CD14-positive monocyte (primary cell): ENCODE measurements at regions not wholly inside any gene's neighbourhood (a gene's known extent, or its start where the extent isn't known, plus 50 kb on each side); places are given as distances from the start of the nearest gene placed in this dataset.

ENCODE experiments used
- DNase-seq, 3 donors: peaks; one replicate each; pipeline ENCODE4 v3.0.0-alpha.2; 2011 to 2022
- H2AFZ ChIP-seq: 2 replicates; pipeline ENCODE4 v1.6.0; 2012; ENCODE audit warnings: mild to moderate bottlenecking, low read depth, low read length, inconsistent platforms; ENCODE audit not compliant: insufficient read depth, poor library complexity, severe bottlenecking
- H3K27ac ChIP-seq, 2 donors: 1 replicate in 1 of 2; 2 replicates in 1 of 2; pipeline ENCODE4 v1.5.1; 2012 to 2013; ENCODE audit warnings: low read length in 2 of 2, control low read depth in 1 of 2, inconsistent platforms in 1 of 2, low read depth in 1 of 2, mild to moderate bottlenecking in 1 of 2
- H3K27me3 ChIP-seq, 2 donors: one replicate each; pipeline versions ENCODE4 v1.6.0 to v1.6.1; 2011 to 2013; ENCODE audit warnings: low read length in 2 of 2; ENCODE audit not compliant: control insufficient read depth in 2 of 2, insufficient read depth in 2 of 2
- H3K36me3 ChIP-seq, 2 donors: replicated peaks in 1 of 2; 1 replicate in 1 of 2; 2 replicates in 1 of 2; pipeline versions ENCODE4 v1.5.1 to v1.6.1; 2012 to 2013; ENCODE audit warnings: low read length in 2 of 2, control low read depth in 1 of 2, inconsistent platforms in 1 of 2, mild to moderate bottlenecking in 1 of 2; ENCODE audit not compliant: insufficient read depth in 2 of 2, control insufficient read depth in 1 of 2
- H3K4me1 ChIP-seq, 2 donors: 1 replicate in 1 of 2; 2 replicates in 1 of 2; pipeline versions ENCODE4 v1.5.1 to v1.6.1; 2012 to 2013; ENCODE audit warnings: low read length in 2 of 2, control low read depth in 1 of 2, inconsistent platforms in 1 of 2, mild to moderate bottlenecking in 1 of 2, moderate library complexity in 1 of 2; ENCODE audit not compliant: insufficient read depth in 2 of 2, control insufficient read depth in 1 of 2
- H3K4me2 ChIP-seq: replicated peaks from 2 replicates; pipeline ENCODE3; 2012; ENCODE audit warnings: low read length, moderate library complexity, mild to moderate bottlenecking; ENCODE audit not compliant: poor library complexity, severe bottlenecking; ENCODE audit errors: extremely low read depth
- H3K4me3 ChIP-seq, 3 experiments: fragments of 200-600 bp in 1 of 3; sonication (generic) in 1 of 3; replicated peaks in 1 of 3; 1 replicate in 2 of 3; 2 replicates in 1 of 3; pipeline ENCODE4 v1.5.1; 2011 to 2013; ENCODE audit warnings: low read length in 3 of 3, mild to moderate bottlenecking in 3 of 3, control low read depth in 2 of 3, low read depth in 2 of 3, inconsistent platforms in 1 of 3, moderate library complexity in 1 of 3
- H3K79me2 ChIP-seq: 2 replicates; pipeline ENCODE4 v1.6.0; 2012; ENCODE audit warnings: mild to moderate bottlenecking, control low read depth, inconsistent platforms, low read length, moderate library complexity; ENCODE audit not compliant: insufficient read depth
- H3K9ac ChIP-seq: 2 replicates; pipeline ENCODE4 v1.6.0; 2017; ENCODE audit warnings: low read length, mild to moderate bottlenecking; ENCODE audit not compliant: insufficient read depth, poor library complexity, severe bottlenecking
- H3K9me3 ChIP-seq, 2 donors: replicated peaks in 1 of 2; 1 replicate in 1 of 2; 2 replicates in 1 of 2; pipeline versions ENCODE4 v1.5.1 to v1.6.1; 2012 to 2013; ENCODE audit warnings: low read length in 2 of 2, control low read depth in 1 of 2; ENCODE audit not compliant: control insufficient read depth in 1 of 2, insufficient read depth in 1 of 2
- H4K20me1 ChIP-seq: 2 replicates; pipeline ENCODE4 v1.6.0; 2012; ENCODE audit warnings: mild to moderate bottlenecking, low read length, control low read depth, moderate library complexity; ENCODE audit not compliant: insufficient read depth
- H3K27ac Mint-ChIP-seq, 7 donors: one replicate each; pipeline ENCODE4 v1.8.0; 2020; ENCODE audit warnings: mild to moderate bottlenecking in 7 of 7, mixed read lengths in 7 of 7, moderate library complexity in 6 of 7, inconsistent platforms in 2 of 7
- H3K27me3 Mint-ChIP-seq, 3 donors: one replicate each; pipeline ENCODE4 v1.8.0; 2021 to 2022; ENCODE audit warnings: low read depth in 3 of 3, mild to moderate bottlenecking in 3 of 3, mixed read lengths in 3 of 3, moderate library complexity in 3 of 3, inconsistent platforms in 1 of 3
- H3K36me3 Mint-ChIP-seq, 2 donors: one replicate each; pipeline ENCODE4 v1.8.0; 2020; ENCODE audit warnings: mixed read lengths in 2 of 2, inconsistent platforms in 1 of 2, mild to moderate bottlenecking in 1 of 2
- H3K4me1 Mint-ChIP-seq: one replicate; pipeline ENCODE4 v1.8.0; 2020; ENCODE audit warnings: mild to moderate bottlenecking, mixed read lengths
- H3K4me3 Mint-ChIP-seq, 2 donors: one replicate each; pipeline ENCODE4 v1.8.0; 2020; ENCODE audit warnings: mild to moderate bottlenecking in 2 of 2, mixed read lengths in 2 of 2, moderate library complexity in 1 of 2
- H3K9me3 Mint-ChIP-seq, 7 donors: one replicate each; pipeline ENCODE4 v1.8.0; 2020 to 2022; ENCODE audit warnings: mixed read lengths in 7 of 7, mild to moderate bottlenecking in 6 of 7, moderate library complexity in 6 of 7, inconsistent platforms in 2 of 7
- WGBS: methylation state at CpG from one replicate; pipeline ENCODE4 v1.1.5; 2013; ENCODE audit warnings: missing lambda C conversion rate; ENCODE audit not compliant: insufficient coverage; 5-methylcytosine and 5-hydroxymethylcytosine counted together
- intact Hi-C, 2 donors: fragments of 100-400 bp; cut with micrococcal nuclease; formaldehyde crosslinking; loops; one replicate each; pipeline versions ENCODE4 v1.15.0 to v1.15.1; 2023
- TF ChIP-seq, protein P1 (sequence below): fragments of 200-600 bp; IDR thresholded peaks from one replicate; pipeline ENCODE4 v1.8.0; 2022; ENCODE audit warnings: antibody characterized with exemption, mild to moderate bottlenecking

DNA sequence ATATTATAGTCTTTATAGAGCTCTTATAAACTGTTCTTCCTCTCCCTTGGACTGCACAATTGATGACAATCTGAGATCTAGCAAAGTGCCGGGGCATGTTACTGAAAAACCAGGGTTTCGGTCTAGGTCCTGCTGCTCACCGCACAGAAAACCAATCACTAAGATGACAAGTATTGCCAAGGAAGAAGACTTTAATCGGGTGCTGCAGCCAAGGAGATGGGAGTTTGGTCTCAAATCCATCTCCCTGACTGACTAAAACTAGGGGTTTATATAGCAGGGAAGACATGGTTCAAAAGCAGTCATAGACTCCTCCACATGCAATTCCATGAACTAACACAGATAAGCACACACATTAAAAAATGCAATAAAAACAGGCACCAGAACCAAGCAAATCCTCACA is 390.6 kb downstream of the NFIB start:
- no peaks in the 10 kb centered on the region for H3K36me3 Mint-ChIP-seq
- WGBS: no CpG with 5 or more reads among the region's 4 CpGs
- H3K27me3 Mint-ChIP-seq: peaks cover 0 to 2% (median 0%) of the 10 kb centered on the region in 3 donors
- Histone ChIP-seq H3K4me3 (no peak overlapping the region), H3K4me1 (no peaks in the 10 kb centered on the region), H3K36me3 (no peaks in the 10 kb centered on the region), H3K4me2 (no peak overlapping the region), H4K20me1 (no peaks in the 10 kb centered on the region), H3K27me3 (no peaks in the 10 kb centered on the region), H3K79me2 (no peaks in the 10 kb centered on the region), H2AFZ (no peak overlapping the region), H3K27ac (no peak overlapping the region), H3K9ac (no peak overlapping the region), H3K9me3 (peaks cover 0 to 2% of the 10 kb centered on the region in 2 donors)
- peaks cover 0 to 8% (median 4%) of the 10 kb centered on the region in 7 donors for H3K9me3 Mint-ChIP-seq
- intact Hi-C loops: no loop called here
- TF ChIP-seq, protein P1, sequence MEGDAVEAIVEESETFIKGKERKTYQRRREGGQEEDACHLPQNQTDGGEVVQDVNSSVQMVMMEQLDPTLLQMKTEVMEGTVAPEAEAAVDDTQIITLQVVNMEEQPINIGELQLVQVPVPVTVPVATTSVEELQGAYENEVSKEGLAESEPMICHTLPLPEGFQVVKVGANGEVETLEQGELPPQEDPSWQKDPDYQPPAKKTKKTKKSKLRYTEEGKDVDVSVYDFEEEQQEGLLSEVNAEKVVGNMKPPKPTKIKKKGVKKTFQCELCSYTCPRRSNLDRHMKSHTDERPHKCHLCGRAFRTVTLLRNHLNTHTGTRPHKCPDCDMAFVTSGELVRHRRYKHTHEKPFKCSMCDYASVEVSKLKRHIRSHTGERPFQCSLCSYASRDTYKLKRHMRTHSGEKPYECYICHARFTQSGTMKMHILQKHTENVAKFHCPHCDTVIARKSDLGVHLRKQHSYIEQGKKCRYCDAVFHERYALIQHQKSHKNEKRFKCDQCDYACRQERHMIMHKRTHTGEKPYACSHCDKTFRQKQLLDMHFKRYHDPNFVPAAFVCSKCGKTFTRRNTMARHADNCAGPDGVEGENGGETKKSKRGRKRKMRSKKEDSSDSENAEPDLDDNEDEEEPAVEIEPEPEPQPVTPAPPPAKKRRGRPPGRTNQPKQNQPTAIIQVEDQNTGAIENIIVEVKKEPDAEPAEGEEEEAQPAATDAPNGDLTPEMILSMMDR: no peak
- H3K27ac Mint-ChIP-seq: no peak overlapping the region
- H3K4me1 Mint-ChIP-seq: no peaks in the 10 kb centered on the region
- H3K4me3 Mint-ChIP-seq: no peak overlapping the region
- no peak for DNase-seq

DNA sequence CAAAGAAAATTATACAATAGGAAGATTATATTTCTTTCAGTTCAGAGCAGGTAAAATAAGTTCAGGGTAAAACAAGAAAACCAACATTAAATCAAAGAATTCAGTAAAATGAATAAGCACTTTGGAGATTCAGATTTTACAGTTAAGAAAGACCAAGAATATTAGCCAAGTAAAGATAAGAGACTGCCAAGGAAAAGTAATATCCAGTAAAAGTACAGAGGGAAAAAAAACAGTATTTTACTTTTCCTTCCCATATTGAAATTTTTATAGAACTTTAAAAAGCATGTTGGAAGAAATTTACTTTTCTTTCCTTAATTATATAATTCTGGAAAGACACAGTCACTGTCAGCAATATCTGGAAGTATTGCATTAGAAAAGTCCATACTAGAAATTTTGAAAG is 393.4 kb downstream of the NFIB start:
- H3K27ac Mint-ChIP-seq: no peak overlapping the region
- TF ChIP-seq, protein P1: no peak

More for the DNA sequence above, 393.4 kb downstream of the NFIB start:
- Histone ChIP-seq H3K27ac (no peak overlapping the region), H3K9me3 (no peaks in the 10 kb centered on the region), H4K20me1 (no peaks in the 10 kb centered on the region), H2AFZ (no peak overlapping the region), H3K4me1 (no peaks in the 10 kb centered on the region), H3K4me3 (no peak overlapping the region), H3K27me3 (no peaks in the 10 kb centered on the region), H3K9ac (no peak overlapping the region), H3K36me3 (no peaks in the 10 kb centered on the region), H3K79me2 (no peaks in the 10 kb centered on the region), H3K4me2 (no peak overlapping the region)
- no peaks in the 10 kb centered on the region for H3K4me1 Mint-ChIP-seq
- no peak overlapping the region for H3K4me3 Mint-ChIP-seq
- H3K9me3 Mint-ChIP-seq: peaks cover 0 to 3% (median 1%) of the 10 kb centered on the region in 7 donors
- H3K27me3 Mint-ChIP-seq: peaks cover 0 to 2% (median 2%) of the 10 kb centered on the region in 3 donors
- DNase-seq: no peak
- H3K36me3 Mint-ChIP-seq: no peaks in the 10 kb centered on the region
- intact Hi-C loops: no loop called here
